Sigmoid colon (tissue), 6 donors: ENCODE measurements at regions not wholly inside any gene's neighbourhood (a gene's known extent, or its start where the extent isn't known, plus 50 kb on each side); places are given as distances from the start of the nearest gene placed in this dataset.
"Not testable (repeated sequence)": the region's sequence is repeated elsewhere in the genome, so short reads cannot be mapped to it uniquely, and the experiment has no call there.

Experiments used
- DNase-seq: peaks from one replicate; pipeline ENCODE4 v3.0.0-alpha.2; 2019
- H3K27ac ChIP-seq, 4 donors: fragments of 200-600 bp; sonication (generic); one replicate each; pipeline ENCODE4 v1.5.1; 2016 to 2019; ENCODE audit warnings: mild to moderate bottlenecking in 1 of 4
- H3K27me3 ChIP-seq, 3 donors: fragments of 200-600 bp; sonication (generic); one replicate each; pipeline ENCODE4 v1.5.1; 2019; ENCODE audit warnings: mild to moderate bottlenecking in 1 of 3
- H3K36me3 ChIP-seq, 4 donors: fragments of 200-600 bp; sonication (generic); one replicate each; pipeline ENCODE4 v1.5.1; 2016 to 2019
- H3K4me1 ChIP-seq, 4 donors: fragments of 200-600 bp; sonication (generic); one replicate each; pipeline ENCODE4 v1.5.1; 2017 to 2019
- H3K4me3 ChIP-seq, 4 donors: fragments of 200-600 bp; sonication (generic); one replicate each; pipeline ENCODE4 v1.5.1; 2017 to 2019; ENCODE audit warnings: mild to moderate bottlenecking in 2 of 4, moderate library complexity in 1 of 4
- H3K9me3 ChIP-seq, 4 donors: fragments of 200-600 bp in 3 of 4; sonication (generic) in 3 of 4; one replicate each; pipeline versions ENCODE4 v1.5.1 to v1.6.1; 2013 to 2019
- EP300 ChIP-seq, 4 donors: sonication (generic); formaldehyde crosslinking; IDR thresholded peaks; one replicate each; pipeline ENCODE4 v1.6.1; 2017; ENCODE audit warnings: antibody characterized with exemption in 4 of 4
- POLR2A ChIP-seq, 2 donors: fragments of 450-650 bp; IDR thresholded peaks; one replicate each; pipeline ENCODE4 v1.6.1; 2016; ENCODE audit warnings: antibody characterized with exemption in 2 of 2, mild to moderate bottlenecking in 2 of 2, moderate library complexity in 2 of 2
- POLR2AphosphoS5 ChIP-seq, 4 donors: sonication (generic); formaldehyde crosslinking; IDR thresholded peaks; one replicate each; pipeline ENCODE4 v1.6.1; 2017; ENCODE audit warnings: antibody characterized with exemption in 4 of 4
- WGBS, 2 donors: extraction: QIAGEN DNeasy Blood & Tissue Kit; methylation state at CpG; one replicate each; pipeline ENCODE4 v1.1.7; 2013; 5-methylcytosine and 5-hydroxymethylcytosine counted together
- intact Hi-C: fragments of 100-400 bp; cut with DNase I; formaldehyde crosslinking; loops from one replicate; pipeline ENCODE4 v1.15.1; 2023
- TF ChIP-seq, protein P1 (sequence below), 4 experiments: fragments of 450-650 bp in 3 of 4; fragments of 200-600 bp in 1 of 4; IDR thresholded peaks; one replicate each; pipeline ENCODE4 v1.5.1; 2016 to 2019; ENCODE audit warnings: antibody characterized with exemption in 4 of 4, mild to moderate bottlenecking in 3 of 4, moderate library complexity in 2 of 4
- donor health status: healthy with polysubstance abuse.
- donor health status: healthy.

DNA sequence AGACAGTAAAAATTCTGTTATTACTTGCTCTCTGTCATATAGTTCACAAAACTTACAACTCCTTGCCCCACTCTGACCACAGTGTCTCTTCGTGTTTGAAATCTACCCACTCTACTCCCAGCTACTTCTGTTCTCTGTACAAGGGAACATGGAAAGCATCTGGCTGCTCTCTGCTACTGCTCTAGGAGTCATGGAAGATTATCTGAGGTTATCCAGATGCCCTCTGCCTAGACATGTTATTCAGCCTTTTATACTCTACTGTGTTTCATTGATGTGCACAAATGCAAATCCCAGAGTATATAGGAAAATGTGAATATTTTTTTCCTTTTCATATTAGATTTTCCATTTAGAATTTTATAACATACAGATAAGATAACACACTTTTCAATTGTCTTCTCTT is 1525.6 kb downstream of the MAT2B start:
- no peaks in the 10 kb centered on the region for H3K9me3 ChIP-seq
- no peak for TF ChIP-seq EP300 (IDR thresholded peaks at IDR 0.05)
- peak in 2 of 4 donors; percentile 13 to 44 for TF ChIP-seq POLR2AphosphoS5 (IDR thresholded peaks at IDR 0.05)
- no peak for DNase-seq
- no peaks in the 10 kb centered on the region for H3K36me3 ChIP-seq
- no peak overlapping the region for H3K27ac ChIP-seq
- H3K4me1 ChIP-seq: peaks cover 0 to 2% (median 0%) of the 10 kb centered on the region in 4 donors
- WGBS, 2 donors: 72 to 78% methylated on average over 1 of the region's 1 CpG
- intact Hi-C loops: no loop called here
- H3K27me3 ChIP-seq: no peaks in the 10 kb centered on the region
- H3K4me3 ChIP-seq: no peak overlapping the region

DNA sequence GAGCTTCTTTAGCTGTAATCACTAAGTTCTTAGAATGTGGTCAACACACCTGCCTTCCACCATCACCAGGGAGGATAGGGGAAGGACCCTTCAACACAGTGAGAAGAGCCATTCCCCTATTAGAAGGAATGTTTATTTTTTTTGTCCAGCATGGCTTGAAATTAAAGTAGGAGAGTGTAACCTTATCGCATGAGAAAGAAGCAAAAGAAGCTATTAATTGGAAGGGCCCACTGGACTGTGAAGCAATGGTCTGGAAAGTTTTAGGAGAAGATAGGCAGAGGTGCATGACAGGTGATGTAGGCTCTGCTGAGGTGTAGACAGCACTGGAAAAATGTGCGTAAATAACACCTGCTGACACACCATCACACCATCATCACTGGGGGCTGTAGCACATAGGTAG is 1526.0 kb downstream of the MAT2B start:
- no peaks in the 10 kb centered on the region for H3K27me3 ChIP-seq
- DNase-seq: no peak
- intact Hi-C loops: no loop called here
- no peak for TF ChIP-seq POLR2AphosphoS5 (IDR thresholded peaks at IDR 0.05)
- no peak for TF ChIP-seq POLR2A (IDR thresholded peaks at IDR 0.05)
- no peak for TF ChIP-seq EP300 (IDR thresholded peaks at IDR 0.05)
- TF ChIP-seq, protein P1, sequence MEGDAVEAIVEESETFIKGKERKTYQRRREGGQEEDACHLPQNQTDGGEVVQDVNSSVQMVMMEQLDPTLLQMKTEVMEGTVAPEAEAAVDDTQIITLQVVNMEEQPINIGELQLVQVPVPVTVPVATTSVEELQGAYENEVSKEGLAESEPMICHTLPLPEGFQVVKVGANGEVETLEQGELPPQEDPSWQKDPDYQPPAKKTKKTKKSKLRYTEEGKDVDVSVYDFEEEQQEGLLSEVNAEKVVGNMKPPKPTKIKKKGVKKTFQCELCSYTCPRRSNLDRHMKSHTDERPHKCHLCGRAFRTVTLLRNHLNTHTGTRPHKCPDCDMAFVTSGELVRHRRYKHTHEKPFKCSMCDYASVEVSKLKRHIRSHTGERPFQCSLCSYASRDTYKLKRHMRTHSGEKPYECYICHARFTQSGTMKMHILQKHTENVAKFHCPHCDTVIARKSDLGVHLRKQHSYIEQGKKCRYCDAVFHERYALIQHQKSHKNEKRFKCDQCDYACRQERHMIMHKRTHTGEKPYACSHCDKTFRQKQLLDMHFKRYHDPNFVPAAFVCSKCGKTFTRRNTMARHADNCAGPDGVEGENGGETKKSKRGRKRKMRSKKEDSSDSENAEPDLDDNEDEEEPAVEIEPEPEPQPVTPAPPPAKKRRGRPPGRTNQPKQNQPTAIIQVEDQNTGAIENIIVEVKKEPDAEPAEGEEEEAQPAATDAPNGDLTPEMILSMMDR (IDR thresholded peaks at IDR 0.05): no peak
- no peaks in the 10 kb centered on the region for H3K36me3 ChIP-seq
- peaks cover 0 to 2% (median 0%) of the 10 kb centered on the region in 4 donors for H3K4me1 ChIP-seq
- H3K27ac ChIP-seq: no peak overlapping the region
- 96 to 97% methylated on average over 2 of the region's 2 CpGs for WGBS, 2 donors
- no peaks in the 10 kb centered on the region for H3K9me3 ChIP-seq
- H3K4me3 ChIP-seq: no peak overlapping the region

- H3K27me3 ChIP-seq: no peaks in the 10 kb centered on the region
- H3K36me3 ChIP-seq: no peaks in the 10 kb centered on the region
- H3K4me3 ChIP-seq: no peak overlapping the region
- intact Hi-C loops: no loop called here
- WGBS, 2 donors: 67 to 76% methylated on average over 1 of the region's 1 CpG
- no peaks in the 10 kb centered on the region for H3K4me1 ChIP-seq
- TF ChIP-seq EP300 (IDR thresholded peaks at IDR 0.05) (no peak), POLR2A (IDR thresholded peaks at IDR 0.05) (no peak), POLR2AphosphoS5 (IDR thresholded peaks at IDR 0.05) (no peak)
- TF ChIP-seq, protein P1 (IDR thresholded peaks at IDR 0.05): no peak
- no peak overlapping the region for H3K27ac ChIP-seq
- no peaks in the 10 kb centered on the region for H3K9me3 ChIP-seq
- no peak for DNase-seq
Observed at GRCh38 chr5:165035520-165035919, 1530.1 kb downstream of the MAT2B start.

- Histone ChIP-seq H3K27ac (no peak overlapping the region), H3K9me3 (no peaks in the 10 kb centered on the region), H3K4me3 (no peak overlapping the region), H3K36me3 (no peaks in the 10 kb centered on the region), H3K4me1 (no peaks in the 10 kb centered on the region), H3K27me3 (no peaks in the 10 kb centered on the region)
- no peak for DNase-seq
- no peak for TF ChIP-seq POLR2AphosphoS5 (IDR thresholded peaks at IDR 0.05)
- TF ChIP-seq, protein P1 (IDR thresholded peaks at IDR 0.05): no peak
- no peak for TF ChIP-seq POLR2A (IDR thresholded peaks at IDR 0.05)
- no peak for TF ChIP-seq EP300 (IDR thresholded peaks at IDR 0.05)
- intact Hi-C loops: no loop called here
- WGBS, 2 donors: 87 to 88% methylated on average over 3 of the region's 3 CpGs
Observed at GRCh38 chr5:165039748-165040147, 1534.3 kb downstream of the MAT2B start.

DNA sequence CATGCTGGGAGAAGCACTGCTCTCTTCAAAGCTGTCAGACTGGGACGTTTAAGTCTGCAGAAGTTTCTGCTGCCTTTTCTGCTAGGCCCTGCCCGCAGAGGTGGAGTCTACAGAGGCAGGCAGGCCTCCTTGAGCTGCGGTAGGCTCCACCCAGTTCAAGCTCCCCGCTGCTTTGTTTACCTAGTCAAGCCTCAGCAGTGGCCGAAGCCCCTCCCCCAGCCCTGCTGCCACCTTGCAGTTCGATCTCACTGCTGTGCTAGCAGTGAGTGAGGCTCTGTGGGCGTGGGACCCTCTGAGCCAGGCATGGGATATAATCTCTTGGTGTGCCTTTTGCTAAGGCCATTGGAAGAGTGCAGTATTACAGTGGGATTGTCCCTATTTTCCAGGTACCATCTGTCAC is 1540.5 kb downstream of the MAT2B start:
- H3K27ac ChIP-seq, H3K4me1 ChIP-seq, H3K27me3 ChIP-seq, intact Hi-C loops, DNase-seq, H3K9me3 ChIP-seq, H3K4me3 ChIP-seq, H3K36me3 ChIP-seq: not testable (repeated sequence)
- 70 to 80% methylated on average over 7 of the region's 7 CpGs for WGBS, 2 donors

GRCh38 chr5:165055476-165055875 is 1550.1 kb downstream of the MAT2B start:
- intact Hi-C loops: no loop called here
- TF ChIP-seq, protein P1 (IDR thresholded peaks at IDR 0.05): no peak
- TF ChIP-seq POLR2AphosphoS5 (IDR thresholded peaks at IDR 0.05): no peak
- TF ChIP-seq EP300 (IDR thresholded peaks at IDR 0.05): no peak
- Histone ChIP-seq H3K9me3 (no peaks in the 10 kb centered on the region), H3K27me3 (no peaks in the 10 kb centered on the region), H3K36me3 (no peaks in the 10 kb centered on the region), H3K4me1 (no peaks in the 10 kb centered on the region), H3K4me3 (no peak overlapping the region), H3K27ac (no peak overlapping the region)
- 67 to 68% methylated on average over 1 of the region's 1 CpG for WGBS, 2 donors
- no peak for DNase-seq
